Calu3 (cell line): ENCODE measurements at regions not wholly inside any gene's neighbourhood (a gene's known extent, or its start where the extent isn't known, plus 50 kb on each side); places are given as distances from the start of the nearest gene placed in this dataset.

Experiments
- BruUV-seq: library from RNA; stranded (reverse); fragments of 400-500 nt; replicated peaks from 2 replicates; lab custom pipeline; 2021; lab: Mats Ljungman, UMichigan
- CTCF ChIA-PET: fragments of 300-600 bp; sonication (Branson Sonifier 250); formaldehyde crosslinking; loops from one replicate; lab custom pipeline; 2022; ENCODE audit warnings: antibody characterized with exemption; lab: Charles Lee
- DNase-seq: peaks from one replicate; pipeline ENCODE4 v3.0.0; 2022
- H3K27ac Mint-ChIP-seq: one replicate; pipeline ENCODE4 v1.8.0; 2022; ENCODE audit warnings: mixed read lengths; ENCODE audit not compliant: unreplicated experiment
- H3K27me3 Mint-ChIP-seq: one replicate; pipeline ENCODE4 v1.8.0; 2022; ENCODE audit warnings: mixed read lengths; ENCODE audit not compliant: unreplicated experiment
- H3K36me3 Mint-ChIP-seq: one replicate; pipeline ENCODE4 v1.8.0; 2022; ENCODE audit warnings: mild to moderate bottlenecking, moderate library complexity, mixed read lengths; ENCODE audit not compliant: insufficient read depth, unreplicated experiment
- H3K4me1 Mint-ChIP-seq: one replicate; pipeline ENCODE4 v1.8.0; 2022; ENCODE audit warnings: mild to moderate bottlenecking, low read depth, mixed read lengths; ENCODE audit not compliant: unreplicated experiment
- H3K4me3 Mint-ChIP-seq: one replicate; pipeline ENCODE4 v1.8.0; 2022; ENCODE audit warnings: mild to moderate bottlenecking, low read depth, moderate library complexity, mixed read lengths; ENCODE audit not compliant: unreplicated experiment
- H3K9me3 Mint-ChIP-seq: one replicate; pipeline ENCODE4 v1.8.0; 2022; ENCODE audit warnings: low read depth, mixed read lengths; ENCODE audit not compliant: unreplicated experiment
- intact Hi-C: fragments of 100-400 bp; cut with micrococcal nuclease; formaldehyde crosslinking; loops from one replicate; pipeline ENCODE4 v1.10.0; 2022; ENCODE audit not compliant: unreplicated experiment
- TF ChIP-seq, protein P1 (sequence below): fragments of 200-600 bp; IDR thresholded peaks from one replicate; pipeline ENCODE4 v1.8.0; 2022; ENCODE audit warnings: antibody characterized with exemption; ENCODE audit not compliant: unreplicated experiment

DNA sequence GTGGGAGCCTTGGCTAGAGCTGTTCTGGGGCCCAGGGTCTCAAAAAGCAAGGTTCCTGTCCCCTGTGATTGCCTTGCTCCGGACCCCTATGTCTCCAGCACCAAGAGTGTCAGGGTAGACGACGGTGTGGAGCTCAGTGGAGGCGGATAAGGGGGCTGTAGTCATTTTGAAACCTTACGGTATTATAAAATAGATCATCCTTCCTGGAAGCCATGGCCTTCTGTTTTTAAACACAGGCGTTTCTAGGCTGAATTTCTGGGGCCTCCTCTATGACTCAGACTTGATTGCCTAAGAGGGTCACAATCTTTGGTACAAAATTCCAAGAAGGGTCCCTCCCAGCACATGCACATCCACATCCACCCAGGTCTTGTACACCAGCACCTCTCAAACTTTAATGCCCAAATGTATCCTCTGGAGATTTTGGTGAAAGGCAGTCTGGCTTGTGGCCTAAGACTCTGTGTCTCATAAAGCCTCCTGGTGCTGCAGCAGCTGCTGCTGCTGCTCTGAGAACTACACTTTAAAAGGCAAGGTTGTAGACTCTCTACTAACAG, 70.5 kb upstream of the XCR1 start:
- no peaks in the 10 kb centered on the region for H3K36me3 Mint-ChIP-seq
- H3K27me3 Mint-ChIP-seq: no peaks in the 10 kb centered on the region
- no peak overlapping the region for H3K4me3 Mint-ChIP-seq
- CTCF ChIA-PET: no interaction called here
- BruUV-seq: no TSS peak
- H3K27ac Mint-ChIP-seq: no peak overlapping the region
- H3K9me3 Mint-ChIP-seq: peaks cover 3% of the 10 kb centered on the region
- DNase-seq: no peak
- H3K4me1 Mint-ChIP-seq: peaks cover 23% of the 10 kb centered on the region
- TF ChIP-seq, protein P1, sequence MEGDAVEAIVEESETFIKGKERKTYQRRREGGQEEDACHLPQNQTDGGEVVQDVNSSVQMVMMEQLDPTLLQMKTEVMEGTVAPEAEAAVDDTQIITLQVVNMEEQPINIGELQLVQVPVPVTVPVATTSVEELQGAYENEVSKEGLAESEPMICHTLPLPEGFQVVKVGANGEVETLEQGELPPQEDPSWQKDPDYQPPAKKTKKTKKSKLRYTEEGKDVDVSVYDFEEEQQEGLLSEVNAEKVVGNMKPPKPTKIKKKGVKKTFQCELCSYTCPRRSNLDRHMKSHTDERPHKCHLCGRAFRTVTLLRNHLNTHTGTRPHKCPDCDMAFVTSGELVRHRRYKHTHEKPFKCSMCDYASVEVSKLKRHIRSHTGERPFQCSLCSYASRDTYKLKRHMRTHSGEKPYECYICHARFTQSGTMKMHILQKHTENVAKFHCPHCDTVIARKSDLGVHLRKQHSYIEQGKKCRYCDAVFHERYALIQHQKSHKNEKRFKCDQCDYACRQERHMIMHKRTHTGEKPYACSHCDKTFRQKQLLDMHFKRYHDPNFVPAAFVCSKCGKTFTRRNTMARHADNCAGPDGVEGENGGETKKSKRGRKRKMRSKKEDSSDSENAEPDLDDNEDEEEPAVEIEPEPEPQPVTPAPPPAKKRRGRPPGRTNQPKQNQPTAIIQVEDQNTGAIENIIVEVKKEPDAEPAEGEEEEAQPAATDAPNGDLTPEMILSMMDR: no peak
- intact Hi-C loops: no loop called here

DNA sequence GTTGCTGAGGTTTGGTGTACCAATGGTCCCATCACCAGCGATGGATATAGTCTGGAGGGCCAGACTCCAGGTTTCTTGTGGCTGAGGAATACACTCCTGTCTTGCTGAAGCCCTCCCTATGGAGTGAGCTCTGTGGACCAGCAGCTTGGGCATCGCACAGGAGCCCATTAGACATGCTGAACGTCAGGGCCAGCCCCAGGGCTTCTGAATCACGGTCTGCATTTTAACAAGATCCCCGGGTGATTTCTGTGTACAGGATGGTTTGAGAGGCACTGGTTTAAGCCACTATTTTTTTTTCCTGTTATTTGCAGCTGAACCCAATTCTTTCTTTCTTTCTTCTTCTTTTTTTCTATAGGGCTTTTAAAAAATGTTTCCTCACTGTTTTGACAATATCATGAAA, 69.5 kb upstream of the XCR1 start:
- BruUV-seq: no TSS peak

DNA sequence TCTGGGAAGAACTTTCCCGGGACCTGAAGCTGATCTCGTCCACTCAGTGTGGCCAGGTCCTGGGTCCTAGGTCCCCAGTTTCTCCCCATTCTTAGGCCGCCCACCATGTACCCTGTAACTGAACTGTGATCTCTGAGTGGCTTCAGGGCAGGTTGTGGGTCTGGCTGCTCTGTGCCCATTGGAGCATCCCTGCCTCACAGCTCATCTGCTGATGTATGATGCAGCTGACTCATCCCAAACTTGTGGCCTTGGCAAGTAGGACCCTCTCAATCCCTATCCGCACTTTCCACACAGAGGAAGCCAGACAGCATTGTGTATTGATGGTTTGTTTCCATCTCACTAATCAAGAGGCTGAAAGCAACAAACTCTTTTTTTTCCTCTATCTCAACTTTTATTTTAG, 69.1 kb upstream of the XCR1 start:
- BruUV-seq: no TSS peak
- peaks cover 3% of the 10 kb centered on the region for H3K9me3 Mint-ChIP-seq
- no peaks in the 10 kb centered on the region for H3K27me3 Mint-ChIP-seq
- H3K4me3 Mint-ChIP-seq: no peak overlapping the region
- CTCF ChIA-PET: no interaction called here
- no peaks in the 10 kb centered on the region for H3K36me3 Mint-ChIP-seq
- no peak for DNase-seq
- intact Hi-C loops: no loop called here
- no peak overlapping the region for H3K27ac Mint-ChIP-seq
- H3K4me1 Mint-ChIP-seq: peaks cover 37% of the 10 kb centered on the region
- TF ChIP-seq, protein P1: no peak

More for the DNA sequence above, 69.5 kb upstream of the XCR1 start:
- Mint-ChIP-seq H3K36me3 (no peaks in the 10 kb centered on the region), H3K4me3 (no peak overlapping the region), H3K4me1 (peaks cover 33% of the 10 kb centered on the region), H3K27me3 (no peaks in the 10 kb centered on the region), H3K27ac (no peak overlapping the region), H3K9me3 (peaks cover 3% of the 10 kb centered on the region)
- CTCF ChIA-PET: no interaction called here
- TF ChIP-seq, protein P1: no peak
- no peak for DNase-seq
- intact Hi-C loops: no loop called here

DNA sequence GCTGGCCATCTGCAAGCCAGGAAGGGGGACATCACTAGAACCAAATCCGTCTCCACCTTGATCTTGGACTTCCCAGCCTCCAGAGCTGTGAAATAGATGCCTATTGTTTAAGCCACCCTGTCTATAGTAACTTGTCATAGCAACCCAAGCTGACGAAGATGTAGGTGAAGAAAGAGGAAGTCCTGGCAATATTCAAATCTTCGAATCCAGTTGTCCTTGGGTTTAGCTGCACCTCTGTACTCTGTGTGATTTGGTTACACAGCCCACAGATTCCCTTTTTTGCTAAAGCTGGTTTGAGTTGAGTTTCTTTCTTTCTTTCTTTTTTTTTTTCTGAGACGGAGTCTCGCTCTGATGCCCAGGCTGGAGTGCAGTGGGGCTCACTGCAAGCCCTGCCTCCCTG, 68.0 kb upstream of the XCR1 start:
- H3K36me3 Mint-ChIP-seq: no peaks in the 10 kb centered on the region
- DNase-seq: no peak
- peaks cover 47% of the 10 kb centered on the region for H3K4me1 Mint-ChIP-seq
- TF ChIP-seq, protein P1: no peak
- no TSS peak for BruUV-seq
- H3K9me3 Mint-ChIP-seq: peaks cover 3% of the 10 kb centered on the region
- intact Hi-C loops: no loop called here
- no peak overlapping the region for H3K4me3 Mint-ChIP-seq
- CTCF ChIA-PET: interaction anchor here (1.1 kb wide), 1 partner anchor 10 kb away, joined by 3 read pairs; no protein-coding TSS in a partner anchor
- no peak overlapping the region for H3K27ac Mint-ChIP-seq
- H3K27me3 Mint-ChIP-seq: no peaks in the 10 kb centered on the region
